GM23338 (cell line): ENCODE measurements at regions not wholly inside any gene's neighbourhood (a gene's known extent, or its start where the extent isn't known, plus 50 kb on each side); places are given as distances from the start of the nearest gene placed in this dataset.

ENCODE experiments used
- CREB1 ChIP-seq: fragments of 250-450 bp; sonication (Bioruptor Pico); IDR thresholded peaks from 2 replicates; pipeline ENCODE4 v1.5.0; 2020; ENCODE audit warnings: low read depth, mild to moderate bottlenecking, moderate library complexity
- CTCF ChIP-seq, 2 experiments: fragments of 200-600 bp in 1 of 2; sonication (generic) in 1 of 2; conservative IDR thresholded peaks; 2 replicates each; pipeline versions ENCODE4 v1.5.1 to v1.6.1; 2016 to 2017; ENCODE audit warnings: antibody characterized with exemption in 2 of 2, low read depth in 2 of 2, mild to moderate bottlenecking in 2 of 2, moderate library complexity in 1 of 2
- EZH2 ChIP-seq: fragments of 200-600 bp; sonication (generic); IDR thresholded peaks from one replicate; pipeline ENCODE4 v1.8.0; 2017; ENCODE audit warnings: antibody characterized with exemption, mild to moderate bottlenecking, low read depth; ENCODE audit not compliant: unreplicated experiment
- EZH2phosphoT487 ChIP-seq: fragments of 200-600 bp; sonication (generic); IDR thresholded peaks from one replicate; pipeline ENCODE4 v1.8.1; 2018; ENCODE audit warnings: antibody characterized with exemption; ENCODE audit not compliant: unreplicated experiment
- JUNB ChIP-seq: IDR thresholded peaks from one replicate; pipeline ENCODE4 v1.6.1; 2016; ENCODE audit warnings: antibody characterized with exemption; ENCODE audit not compliant: unreplicated experiment
- POLR2AphosphoS5 ChIP-seq: IDR thresholded peaks from 2 replicates; pipeline ENCODE4 v1.6.1; 2016; ENCODE audit warnings: antibody characterized with exemption, low read depth
- REST ChIP-seq: IDR thresholded peaks from one replicate; pipeline ENCODE4 v1.6.1; 2018; ENCODE audit warnings: antibody characterized with exemption; ENCODE audit not compliant: unreplicated experiment
- STAT1 ChIP-seq: IDR thresholded peaks from one replicate; pipeline ENCODE4 v1.6.1; 2016; ENCODE audit warnings: antibody characterized with exemption; ENCODE audit not compliant: unreplicated experiment
- ZNF114 ChIP-seq: fragments of 250-450 bp; sonication (Bioruptor Pico); IDR thresholded peaks from 2 replicates; pipeline ENCODE4 v1.5.0; 2020; ENCODE audit warnings: mild to moderate bottlenecking, moderate library complexity
- ZNF331 ChIP-seq: fragments of 250-450 bp; sonication (Bioruptor Pico); IDR thresholded peaks from 2 replicates; pipeline ENCODE4 v1.5.0; 2020; ENCODE audit warnings: low read depth, mild to moderate bottlenecking, moderate library complexity

- TF ChIP-seq CTCF (conservative IDR thresholded peaks at IDR 0.05; ENCODE audit: low read depth in 2 of 2), result no peak
- TF ChIP-seq POLR2AphosphoS5, result no peak
- TF ChIP-seq REST, result no peak
- TF ChIP-seq JUNB, result no peak
- no peak for TF ChIP-seq EZH2phosphoT487
- TF ChIP-seq EZH2, result no peak
- TF ChIP-seq STAT1, result no peak
- TF ChIP-seq ZNF114 (CRISPR knock-in tag), result no peak
- TF ChIP-seq ZNF331 (CRISPR knock-in tag), result no peak
- no peak for TF ChIP-seq CREB1
These were observed 190.8 kb downstream of the BMP7 start for GRCh38 chr20:57075603-57076002.
